OCI-LY7 (cell line): ENCODE measurements at regions not wholly inside any gene's neighbourhood (a gene's known extent, or its start where the extent isn't known, plus 50 kb on each side); places are given as distances from the start of the nearest gene placed in this dataset.

Experiments
- CTCF ChIP-seq: fragments of 200-600 bp; sonication (generic); conservative IDR thresholded peaks from 2 replicates; pipeline ENCODE4 v1.5.1; 2014; ENCODE audit warnings: mild to moderate bottlenecking, antibody characterized with exemption, low read length, moderate library complexity, mixed read lengths
- EZH2phosphoT487 ChIP-seq: fragments of 200-600 bp; sonication (generic); IDR thresholded peaks from 2 replicates; pipeline ENCODE4 v1.6.1; 2018; ENCODE audit warnings: low read depth, borderline replicate concordance, mild to moderate bottlenecking, mixed run types, antibody characterized with exemption, low read length, moderate library complexity, mixed read lengths

GRCh38 chr2:239476029-239476756 lies 75.4 kb upstream of the HDAC4 start:
- no peak for TF ChIP-seq CTCF
- TF ChIP-seq EZH2phosphoT487, result no peak
